ENCODE measurements at regions not wholly inside any gene's neighbourhood (a gene's known extent, or its start where the extent isn't known, plus 50 kb on each side); places are given as distances from the start of the nearest gene placed in this dataset.

DNA sequence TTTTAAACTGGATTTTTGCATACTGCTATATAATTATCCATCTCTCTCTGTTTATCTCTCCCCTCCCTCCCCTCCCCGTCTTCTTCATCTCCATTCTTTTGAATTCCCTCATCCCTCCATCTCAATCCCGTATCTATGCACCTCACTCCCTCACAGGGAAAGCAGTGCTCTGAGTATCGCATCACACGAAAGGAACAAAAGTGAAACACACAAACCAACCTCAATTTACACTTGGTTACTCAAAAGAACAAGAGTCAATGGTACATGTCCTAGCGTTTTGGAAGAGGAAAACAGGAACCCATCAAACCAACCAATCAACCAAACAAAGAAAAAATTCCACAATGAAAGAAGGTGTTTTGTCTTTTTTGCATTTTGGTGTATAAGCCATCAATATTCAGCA, 115.1 kb downstream of the NBPF12 start:
- Histone ChIP-seq H3K4me1 (ENCODE audit: control insufficient read depth, insufficient read depth, low read length) (no peaks in the 10 kb centered on the region), H3K4me3 (ENCODE audit: low read length) (no peak overlapping the region), H3K27me3 (ENCODE audit: control insufficient read depth, insufficient read depth, low read length) (no peaks in the 10 kb centered on the region), H3K27ac (ENCODE audit: low read length) (no peak overlapping the region), H3K36me3 (ENCODE audit: control insufficient read depth, insufficient read depth, low read length) (no peaks in the 10 kb centered on the region), H3K9me3 (ENCODE audit: control insufficient read depth, insufficient read depth, low read length) (no peaks in the 10 kb centered on the region)
- 73% methylated on average over 4 of the region's 5 CpGs for WGBS (ENCODE audit: insufficient coverage)
- H3K4me1 Mint-ChIP-seq = no peaks in the 10 kb centered on the region
- H3K27ac Mint-ChIP-seq = no peak overlapping the region
- H3K9me3 Mint-ChIP-seq = no peaks in the 10 kb centered on the region
- intact Hi-C loops (cut with micrococcal nuclease) = no loop called here
- peaks cover 21 to 39% of the 10 kb centered on the region in 2 donors for H3K27me3 Mint-ChIP-seq (ENCODE audit: low read depth in 2 of 2)
- no peak for DNase-seq
- no peaks in the 10 kb centered on the region for H3K36me3 Mint-ChIP-seq
- TF ChIP-seq, protein P1, sequence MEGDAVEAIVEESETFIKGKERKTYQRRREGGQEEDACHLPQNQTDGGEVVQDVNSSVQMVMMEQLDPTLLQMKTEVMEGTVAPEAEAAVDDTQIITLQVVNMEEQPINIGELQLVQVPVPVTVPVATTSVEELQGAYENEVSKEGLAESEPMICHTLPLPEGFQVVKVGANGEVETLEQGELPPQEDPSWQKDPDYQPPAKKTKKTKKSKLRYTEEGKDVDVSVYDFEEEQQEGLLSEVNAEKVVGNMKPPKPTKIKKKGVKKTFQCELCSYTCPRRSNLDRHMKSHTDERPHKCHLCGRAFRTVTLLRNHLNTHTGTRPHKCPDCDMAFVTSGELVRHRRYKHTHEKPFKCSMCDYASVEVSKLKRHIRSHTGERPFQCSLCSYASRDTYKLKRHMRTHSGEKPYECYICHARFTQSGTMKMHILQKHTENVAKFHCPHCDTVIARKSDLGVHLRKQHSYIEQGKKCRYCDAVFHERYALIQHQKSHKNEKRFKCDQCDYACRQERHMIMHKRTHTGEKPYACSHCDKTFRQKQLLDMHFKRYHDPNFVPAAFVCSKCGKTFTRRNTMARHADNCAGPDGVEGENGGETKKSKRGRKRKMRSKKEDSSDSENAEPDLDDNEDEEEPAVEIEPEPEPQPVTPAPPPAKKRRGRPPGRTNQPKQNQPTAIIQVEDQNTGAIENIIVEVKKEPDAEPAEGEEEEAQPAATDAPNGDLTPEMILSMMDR (IDR thresholded peaks at IDR 0.05) = no peak
- H3K4me3 Mint-ChIP-seq = no peak overlapping the region
- no peak for ATAC-seq

DNA sequence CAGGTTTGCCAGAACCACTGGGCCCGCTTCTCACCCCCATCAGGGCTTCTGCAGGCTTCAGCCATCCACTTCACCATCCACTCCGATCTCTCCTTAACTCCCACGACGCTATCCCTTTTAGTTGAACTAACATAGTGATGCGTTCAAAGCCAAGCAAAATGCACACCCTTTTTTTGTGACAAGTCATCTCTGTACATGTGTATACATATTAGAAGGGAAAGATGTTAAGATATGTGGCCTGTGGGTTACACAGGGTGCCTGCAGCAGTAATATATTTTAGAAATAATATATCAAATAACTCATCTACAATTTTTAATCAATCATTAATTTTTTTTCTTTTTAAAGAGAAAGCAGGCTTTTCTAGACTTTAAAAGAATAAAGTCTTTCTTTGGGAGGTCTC, 114.6 kb downstream of the NBPF12 start:
- H3K36me3 ChIP-seq (ENCODE audit: control insufficient read depth, insufficient read depth, low read length) = no peaks in the 10 kb centered on the region
- 94% methylated on average over 5 of the region's 5 CpGs for WGBS (ENCODE audit: insufficient coverage)
- no peak for ATAC-seq
- H3K9me3 ChIP-seq (ENCODE audit: control insufficient read depth, insufficient read depth, low read length) = no peaks in the 10 kb centered on the region
- H3K36me3 Mint-ChIP-seq = no peaks in the 10 kb centered on the region
- DNase-seq = no peak
- TF ChIP-seq, protein P1 (IDR thresholded peaks at IDR 0.05) = no peak
- no peaks in the 10 kb centered on the region for H3K4me1 Mint-ChIP-seq
- no peak overlapping the region for H3K27ac ChIP-seq (ENCODE audit: low read length)
- H3K27ac Mint-ChIP-seq = no peak overlapping the region
- intact Hi-C loops (cut with micrococcal nuclease) = no loop called here
- peaks cover 18 to 39% of the 10 kb centered on the region in 2 donors for H3K27me3 Mint-ChIP-seq (ENCODE audit: low read depth in 2 of 2)
- no peaks in the 10 kb centered on the region for H3K9me3 Mint-ChIP-seq
- no peaks in the 10 kb centered on the region for H3K27me3 ChIP-seq (ENCODE audit: control insufficient read depth, insufficient read depth, low read length)
- no peaks in the 10 kb centered on the region for H3K4me1 ChIP-seq (ENCODE audit: control insufficient read depth, insufficient read depth, low read length)
- no peak overlapping the region for H3K4me3 ChIP-seq (ENCODE audit: low read length)
- no peak overlapping the region for H3K4me3 Mint-ChIP-seq

DNA sequence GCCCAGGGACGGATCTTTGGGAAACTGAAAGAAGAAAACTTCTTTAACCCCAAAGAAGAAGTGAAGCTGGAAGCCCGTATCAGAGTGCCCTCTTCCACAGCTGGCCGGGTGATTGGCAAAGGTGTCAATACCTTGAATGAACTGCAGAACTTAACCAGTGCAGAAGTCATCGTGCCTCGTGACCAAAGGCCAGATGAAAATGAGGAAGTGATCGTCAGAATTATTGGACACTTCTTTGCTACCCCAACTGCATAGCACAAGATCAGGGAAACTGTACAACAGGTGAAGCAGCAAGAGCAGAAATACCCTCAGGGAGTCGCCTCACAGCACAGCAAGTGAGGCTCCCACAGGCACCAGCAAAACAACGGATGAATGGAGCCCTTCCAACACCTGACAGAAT, 114.0 kb downstream of the NBPF12 start:
- Mint-ChIP-seq H3K27me3 (ENCODE audit: low read depth in 2 of 2) (peaks cover 15 to 39% of the 10 kb centered on the region in 2 donors), H3K36me3 (no peaks in the 10 kb centered on the region), H3K9me3 (no peaks in the 10 kb centered on the region), H3K4me1 (no peaks in the 10 kb centered on the region), H3K4me3 (no peak overlapping the region), H3K27ac (no peak overlapping the region)
- ATAC-seq (no peak), DNase-seq (no peak)
- TF ChIP-seq, protein P1 (IDR thresholded peaks at IDR 0.05) = no peak
- intact Hi-C loops (cut with micrococcal nuclease) = no loop called here
- 79% methylated on average over 8 of the region's 8 CpGs for WGBS (ENCODE audit: insufficient coverage)
- H3K27me3 ChIP-seq (ENCODE audit: control insufficient read depth, insufficient read depth, low read length) = no peaks in the 10 kb centered on the region
- peaks cover 4% of the 10 kb centered on the region for H3K4me1 ChIP-seq (ENCODE audit: control insufficient read depth, insufficient read depth, low read length)
- no peak overlapping the region for H3K27ac ChIP-seq (ENCODE audit: low read length)
- H3K4me3 ChIP-seq (ENCODE audit: low read length) = no peak overlapping the region
- no peaks in the 10 kb centered on the region for H3K36me3 ChIP-seq (ENCODE audit: control insufficient read depth, insufficient read depth, low read length)
- no peaks in the 10 kb centered on the region for H3K9me3 ChIP-seq (ENCODE audit: control insufficient read depth, insufficient read depth, low read length)

DNA sequence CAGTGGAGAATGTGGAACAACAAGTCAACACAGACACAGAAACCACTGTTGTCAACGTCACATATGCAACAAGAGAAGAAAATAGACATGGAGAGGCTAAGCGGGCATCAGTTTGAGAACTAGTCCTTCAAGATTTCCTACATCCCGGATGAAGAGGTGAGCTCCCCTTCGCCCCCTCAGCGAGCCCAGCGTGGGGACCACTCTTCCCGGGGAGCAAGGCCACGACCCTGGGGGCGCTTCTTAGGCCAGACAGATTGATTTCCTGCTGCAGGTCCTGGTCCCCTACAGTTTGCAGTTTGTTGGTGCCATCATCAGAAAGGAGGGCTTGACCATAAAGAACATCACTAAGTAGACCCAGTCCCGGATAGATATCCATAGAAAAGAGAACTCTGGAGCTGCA, 113.0 kb downstream of the NBPF12 start:
- Mint-ChIP-seq H3K9me3 (no peaks in the 10 kb centered on the region), H3K4me3 (no peak overlapping the region), H3K4me1 (no peaks in the 10 kb centered on the region), H3K27ac (no peak overlapping the region), H3K27me3 (ENCODE audit: low read depth in 2 of 2) (peaks cover 10 to 29% of the 10 kb centered on the region in 2 donors), H3K36me3 (no peaks in the 10 kb centered on the region)
- no peaks in the 10 kb centered on the region for H3K9me3 ChIP-seq (ENCODE audit: control insufficient read depth, insufficient read depth, low read length)
- no peaks in the 10 kb centered on the region for H3K27me3 ChIP-seq (ENCODE audit: control insufficient read depth, insufficient read depth, low read length)
- TF ChIP-seq, protein P1 (IDR thresholded peaks at IDR 0.05) = no peak
- no peaks in the 10 kb centered on the region for H3K36me3 ChIP-seq (ENCODE audit: control insufficient read depth, insufficient read depth, low read length)
- 92% methylated on average over 10 of the region's 10 CpGs for WGBS (ENCODE audit: insufficient coverage)
- DNase-seq (no peak), ATAC-seq (no peak)
- no peak overlapping the region for H3K4me3 ChIP-seq (ENCODE audit: low read length)
- H3K27ac ChIP-seq (ENCODE audit: low read length) = no peak overlapping the region
- intact Hi-C loops (cut with micrococcal nuclease) = no loop called here
- peaks cover 4% of the 10 kb centered on the region for H3K4me1 ChIP-seq (ENCODE audit: control insufficient read depth, insufficient read depth, low read length)

All from natural killer cell (primary cell).